CD14-positive monocyte (primary cell): ENCODE measurements at regions not wholly inside any gene's neighbourhood (a gene's known extent, or its start where the extent isn't known, plus 50 kb on each side); places are given as distances from the start of the nearest gene placed in this dataset.

ENCODE experiments used
- DNase-seq, 3 donors: peaks; one replicate each; pipeline ENCODE4 v3.0.0-alpha.2; 2011 to 2022
- H2AFZ ChIP-seq: 2 replicates; pipeline ENCODE4 v1.6.0; 2012; ENCODE audit warnings: mild to moderate bottlenecking, low read depth, low read length, inconsistent platforms; ENCODE audit not compliant: insufficient read depth, poor library complexity, severe bottlenecking
- H3K27ac ChIP-seq, 2 donors: 1 replicate in 1 of 2; 2 replicates in 1 of 2; pipeline ENCODE4 v1.5.1; 2012 to 2013; ENCODE audit warnings: low read length in 2 of 2, control low read depth in 1 of 2, inconsistent platforms in 1 of 2, low read depth in 1 of 2, mild to moderate bottlenecking in 1 of 2
- H3K27me3 ChIP-seq, 2 donors: one replicate each; pipeline versions ENCODE4 v1.6.0 to v1.6.1; 2011 to 2013; ENCODE audit warnings: low read length in 2 of 2; ENCODE audit not compliant: control insufficient read depth in 2 of 2, insufficient read depth in 2 of 2
- H3K36me3 ChIP-seq, 2 donors: replicated peaks in 1 of 2; 1 replicate in 1 of 2; 2 replicates in 1 of 2; pipeline versions ENCODE4 v1.5.1 to v1.6.1; 2012 to 2013; ENCODE audit warnings: low read length in 2 of 2, control low read depth in 1 of 2, inconsistent platforms in 1 of 2, mild to moderate bottlenecking in 1 of 2; ENCODE audit not compliant: insufficient read depth in 2 of 2, control insufficient read depth in 1 of 2
- H3K4me1 ChIP-seq, 2 donors: 1 replicate in 1 of 2; 2 replicates in 1 of 2; pipeline versions ENCODE4 v1.5.1 to v1.6.1; 2012 to 2013; ENCODE audit warnings: low read length in 2 of 2, control low read depth in 1 of 2, inconsistent platforms in 1 of 2, mild to moderate bottlenecking in 1 of 2, moderate library complexity in 1 of 2; ENCODE audit not compliant: insufficient read depth in 2 of 2, control insufficient read depth in 1 of 2
- H3K4me2 ChIP-seq: replicated peaks from 2 replicates; pipeline ENCODE3; 2012; ENCODE audit warnings: low read length, moderate library complexity, mild to moderate bottlenecking; ENCODE audit not compliant: poor library complexity, severe bottlenecking; ENCODE audit errors: extremely low read depth
- H3K4me3 ChIP-seq, 3 experiments: fragments of 200-600 bp in 1 of 3; sonication (generic) in 1 of 3; replicated peaks in 1 of 3; 1 replicate in 2 of 3; 2 replicates in 1 of 3; pipeline ENCODE4 v1.5.1; 2011 to 2013; ENCODE audit warnings: low read length in 3 of 3, mild to moderate bottlenecking in 3 of 3, control low read depth in 2 of 3, low read depth in 2 of 3, inconsistent platforms in 1 of 3, moderate library complexity in 1 of 3
- H3K79me2 ChIP-seq: 2 replicates; pipeline ENCODE4 v1.6.0; 2012; ENCODE audit warnings: mild to moderate bottlenecking, control low read depth, inconsistent platforms, low read length, moderate library complexity; ENCODE audit not compliant: insufficient read depth
- H3K9ac ChIP-seq: 2 replicates; pipeline ENCODE4 v1.6.0; 2017; ENCODE audit warnings: low read length, mild to moderate bottlenecking; ENCODE audit not compliant: insufficient read depth, poor library complexity, severe bottlenecking
- H3K9me3 ChIP-seq, 2 donors: replicated peaks in 1 of 2; 1 replicate in 1 of 2; 2 replicates in 1 of 2; pipeline versions ENCODE4 v1.5.1 to v1.6.1; 2012 to 2013; ENCODE audit warnings: low read length in 2 of 2, control low read depth in 1 of 2; ENCODE audit not compliant: control insufficient read depth in 1 of 2, insufficient read depth in 1 of 2
- H4K20me1 ChIP-seq: 2 replicates; pipeline ENCODE4 v1.6.0; 2012; ENCODE audit warnings: mild to moderate bottlenecking, low read length, control low read depth, moderate library complexity; ENCODE audit not compliant: insufficient read depth
- H3K27ac Mint-ChIP-seq, 7 donors: one replicate each; pipeline ENCODE4 v1.8.0; 2020; ENCODE audit warnings: mild to moderate bottlenecking in 7 of 7, mixed read lengths in 7 of 7, moderate library complexity in 6 of 7, inconsistent platforms in 2 of 7
- H3K27me3 Mint-ChIP-seq, 3 donors: one replicate each; pipeline ENCODE4 v1.8.0; 2021 to 2022; ENCODE audit warnings: low read depth in 3 of 3, mild to moderate bottlenecking in 3 of 3, mixed read lengths in 3 of 3, moderate library complexity in 3 of 3, inconsistent platforms in 1 of 3
- H3K36me3 Mint-ChIP-seq, 2 donors: one replicate each; pipeline ENCODE4 v1.8.0; 2020; ENCODE audit warnings: mixed read lengths in 2 of 2, inconsistent platforms in 1 of 2, mild to moderate bottlenecking in 1 of 2
- H3K4me1 Mint-ChIP-seq: one replicate; pipeline ENCODE4 v1.8.0; 2020; ENCODE audit warnings: mild to moderate bottlenecking, mixed read lengths
- H3K4me3 Mint-ChIP-seq, 2 donors: one replicate each; pipeline ENCODE4 v1.8.0; 2020; ENCODE audit warnings: mild to moderate bottlenecking in 2 of 2, mixed read lengths in 2 of 2, moderate library complexity in 1 of 2
- H3K9me3 Mint-ChIP-seq, 7 donors: one replicate each; pipeline ENCODE4 v1.8.0; 2020 to 2022; ENCODE audit warnings: mixed read lengths in 7 of 7, mild to moderate bottlenecking in 6 of 7, moderate library complexity in 6 of 7, inconsistent platforms in 2 of 7
- WGBS: methylation state at CpG from one replicate; pipeline ENCODE4 v1.1.5; 2013; ENCODE audit warnings: missing lambda C conversion rate; ENCODE audit not compliant: insufficient coverage; 5-methylcytosine and 5-hydroxymethylcytosine counted together
- intact Hi-C, 2 donors: fragments of 100-400 bp; cut with micrococcal nuclease; formaldehyde crosslinking; loops; one replicate each; pipeline versions ENCODE4 v1.15.0 to v1.15.1; 2023
- TF ChIP-seq, protein P1 (sequence below): fragments of 200-600 bp; IDR thresholded peaks from one replicate; pipeline ENCODE4 v1.8.0; 2022; ENCODE audit warnings: antibody characterized with exemption, mild to moderate bottlenecking

DNA sequence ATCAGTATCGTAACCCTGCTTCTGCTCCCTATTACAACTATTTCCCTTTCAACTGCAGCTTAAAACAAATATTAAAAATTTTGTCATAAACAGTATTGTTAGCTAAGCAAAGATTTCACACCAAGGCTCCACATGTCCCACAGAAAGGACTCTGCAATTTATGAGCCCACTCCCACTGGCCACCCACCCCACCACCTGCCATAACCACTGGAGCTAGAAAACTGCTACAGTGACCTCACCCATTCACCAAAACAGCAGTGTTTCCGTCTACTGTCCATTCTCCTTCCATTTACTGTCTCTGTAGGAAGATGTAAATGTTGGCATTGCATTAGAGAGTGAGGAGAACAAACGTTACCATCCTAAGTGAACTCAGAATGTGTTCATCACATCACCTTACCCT lies 150.9 kb downstream of the IMPG2 start:
- Histone ChIP-seq H3K27ac (no peak overlapping the region), H3K4me2 (no peak overlapping the region), H3K9ac (no peak overlapping the region), H3K27me3 (no peaks in the 10 kb centered on the region), H2AFZ (no peak overlapping the region), H3K79me2 (no peaks in the 10 kb centered on the region), H3K4me3 (no peak overlapping the region), H3K4me1 (no peaks in the 10 kb centered on the region), H4K20me1 (no peaks in the 10 kb centered on the region), H3K36me3 (no peaks in the 10 kb centered on the region), H3K9me3 (no peaks in the 10 kb centered on the region)
- H3K36me3 Mint-ChIP-seq: no peaks in the 10 kb centered on the region
- H3K4me1 Mint-ChIP-seq: no peaks in the 10 kb centered on the region
- WGBS: no CpG with 5 or more reads among the region's 3 CpGs
- no peak for DNase-seq
- no peak overlapping the region for H3K27ac Mint-ChIP-seq
- peaks cover 0 to 5% (median 3%) of the 10 kb centered on the region in 7 donors for H3K9me3 Mint-ChIP-seq
- H3K4me3 Mint-ChIP-seq: no peak overlapping the region
- intact Hi-C loops: no loop called here
- TF ChIP-seq, protein P1, sequence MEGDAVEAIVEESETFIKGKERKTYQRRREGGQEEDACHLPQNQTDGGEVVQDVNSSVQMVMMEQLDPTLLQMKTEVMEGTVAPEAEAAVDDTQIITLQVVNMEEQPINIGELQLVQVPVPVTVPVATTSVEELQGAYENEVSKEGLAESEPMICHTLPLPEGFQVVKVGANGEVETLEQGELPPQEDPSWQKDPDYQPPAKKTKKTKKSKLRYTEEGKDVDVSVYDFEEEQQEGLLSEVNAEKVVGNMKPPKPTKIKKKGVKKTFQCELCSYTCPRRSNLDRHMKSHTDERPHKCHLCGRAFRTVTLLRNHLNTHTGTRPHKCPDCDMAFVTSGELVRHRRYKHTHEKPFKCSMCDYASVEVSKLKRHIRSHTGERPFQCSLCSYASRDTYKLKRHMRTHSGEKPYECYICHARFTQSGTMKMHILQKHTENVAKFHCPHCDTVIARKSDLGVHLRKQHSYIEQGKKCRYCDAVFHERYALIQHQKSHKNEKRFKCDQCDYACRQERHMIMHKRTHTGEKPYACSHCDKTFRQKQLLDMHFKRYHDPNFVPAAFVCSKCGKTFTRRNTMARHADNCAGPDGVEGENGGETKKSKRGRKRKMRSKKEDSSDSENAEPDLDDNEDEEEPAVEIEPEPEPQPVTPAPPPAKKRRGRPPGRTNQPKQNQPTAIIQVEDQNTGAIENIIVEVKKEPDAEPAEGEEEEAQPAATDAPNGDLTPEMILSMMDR: no peak
- H3K27me3 Mint-ChIP-seq: peaks cover 0 to 4% (median 0%) of the 10 kb centered on the region in 3 donors

DNA sequence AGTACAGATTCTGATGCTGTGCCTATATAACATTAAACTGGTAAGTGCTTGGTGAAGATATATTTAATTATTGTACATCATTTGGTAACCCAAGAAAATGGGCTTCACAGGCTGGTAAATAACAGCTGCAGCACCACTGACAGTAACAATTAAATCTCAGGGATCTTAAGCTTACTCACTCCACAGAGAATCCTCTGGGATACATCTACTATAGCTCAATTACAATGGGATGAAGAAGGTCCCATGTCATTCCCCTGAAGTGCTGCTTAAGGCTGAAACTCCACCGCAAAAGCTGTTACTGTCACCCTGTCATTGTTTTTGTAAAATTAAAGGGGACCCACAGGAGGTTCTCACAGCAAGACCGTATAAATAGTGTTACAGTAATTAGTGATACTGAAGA lies 153.0 kb downstream of the IMPG2 start:
- intact Hi-C loops: no loop called here
- Histone ChIP-seq H3K9me3 (no peaks in the 10 kb centered on the region), H3K4me1 (no peaks in the 10 kb centered on the region), H3K27me3 (no peaks in the 10 kb centered on the region), H3K36me3 (no peaks in the 10 kb centered on the region), H3K79me2 (no peaks in the 10 kb centered on the region), H2AFZ (no peak overlapping the region), H3K4me2 (no peak overlapping the region), H3K27ac (no peak overlapping the region), H3K4me3 (no peak overlapping the region), H4K20me1 (no peaks in the 10 kb centered on the region), H3K9ac (no peak overlapping the region)
- TF ChIP-seq, protein P1: no peak
- Mint-ChIP-seq H3K4me3 (no peak overlapping the region), H3K36me3 (no peaks in the 10 kb centered on the region), H3K27ac (no peak overlapping the region), H3K9me3 (peaks cover 0 to 5% (median 3%) of the 10 kb centered on the region in 7 donors), H3K27me3 (peaks cover 0 to 4% (median 2%) of the 10 kb centered on the region in 3 donors), H3K4me1 (no peaks in the 10 kb centered on the region)
- WGBS: 100% methylated on average over 2 of the region's 2 CpGs
- no peak for DNase-seq
